ENCODE measurements at regions not wholly inside any gene's neighbourhood (a gene's known extent, or its start where the extent isn't known, plus 50 kb on each side); places are given as distances from the start of the nearest gene placed in this dataset.
"Not testable (repeated sequence)": the region's sequence is repeated elsewhere in the genome, so short reads cannot be mapped to it uniquely, and the experiment has no call there.

GRCh38 chr3:110323349-110323748, 748.3 kb upstream of the NECTIN3 start:
- DNase-seq (ENCODE audit: low read depth, low spot score) = no peak

- no peak for DNase-seq (ENCODE audit: low read depth, low spot score)
Measured at GRCh38 chr3:110324171-110324705, 747.4 kb upstream of the NECTIN3 start.

GRCh38 chr3:110327870-110328269, 743.7 kb upstream of the NECTIN3 start:
- DNase-seq (ENCODE audit: low read depth, low spot score) = no peak

- not testable (repeated sequence) for DNase-seq (ENCODE audit: low read depth, low spot score)
Measured at GRCh38 chr3:110331562-110331961, 740.1 kb upstream of the NECTIN3 start.

- DNase-seq (ENCODE audit: low read depth, low spot score) = no peak
Measured at GRCh38 chr3:110332629-110333028, 739.0 kb upstream of the NECTIN3 start.

- no peak for DNase-seq (ENCODE audit: low read depth, low spot score)
Measured at GRCh38 chr3:110341047-110341446, 730.6 kb upstream of the NECTIN3 start.

- DNase-seq (ENCODE audit: low read depth, low spot score) = no peak
Measured at GRCh38 chr3:110343376-110343775, 728.2 kb upstream of the NECTIN3 start.

- no peak for DNase-seq (ENCODE audit: low read depth, low spot score)
Measured at GRCh38 chr3:110343945-110344344, 727.7 kb upstream of the NECTIN3 start.

- DNase-seq (ENCODE audit: low read depth, low spot score) = no peak
Measured at GRCh38 chr3:110344487-110344886, 727.1 kb upstream of the NECTIN3 start.

- no peak for DNase-seq (ENCODE audit: low read depth, low spot score)
Measured at GRCh38 chr3:110344897-110345767, 726.5 kb upstream of the NECTIN3 start.

GRCh38 chr3:110349295-110349694, 722.3 kb upstream of the NECTIN3 start:
- no peak for DNase-seq (ENCODE audit: low read depth, low spot score)

GRCh38 chr3:110352841-110353604, 718.6 kb upstream of the NECTIN3 start:
- DNase-seq (ENCODE audit: low read depth, low spot score) = no peak

- no peak for DNase-seq (ENCODE audit: low read depth, low spot score)
Measured at GRCh38 chr3:110362751-110363150, 708.9 kb upstream of the NECTIN3 start.

GRCh38 chr3:110367289-110367688, 704.3 kb upstream of the NECTIN3 start:
- not testable (repeated sequence) for DNase-seq (ENCODE audit: low read depth, low spot score)

- no peak for DNase-seq (ENCODE audit: low read depth, low spot score)
Measured at GRCh38 chr3:110375751-110376518, 695.7 kb upstream of the NECTIN3 start.

- DNase-seq (ENCODE audit: low read depth, low spot score) = no peak
Measured at GRCh38 chr3:110378481-110378880, 693.1 kb upstream of the NECTIN3 start.

GRCh38 chr3:110381992-110382391, 689.6 kb upstream of the NECTIN3 start:
- DNase-seq (ENCODE audit: low read depth, low spot score) = no peak

GRCh38 chr3:110383356-110383755, 688.3 kb upstream of the NECTIN3 start:
- no peak for DNase-seq (ENCODE audit: low read depth, low spot score)

- DNase-seq (ENCODE audit: low read depth, low spot score) = no peak
Measured at GRCh38 chr3:110384601-110385000, 687.0 kb upstream of the NECTIN3 start.

- DNase-seq (ENCODE audit: low read depth, low spot score) = no peak
Measured at GRCh38 chr3:110389005-110389404, 682.6 kb upstream of the NECTIN3 start.

- DNase-seq (ENCODE audit: low read depth, low spot score) = no peak
Measured at GRCh38 chr3:110390372-110390771, 681.2 kb upstream of the NECTIN3 start.

GRCh38 chr3:110391042-110391441, 680.6 kb upstream of the NECTIN3 start:
- no peak for DNase-seq (ENCODE audit: low read depth, low spot score)
